Ovary (tissue), 7 donors: ENCODE measurements at regions not wholly inside any gene's neighbourhood (a gene's known extent, or its start where the extent isn't known, plus 50 kb on each side); places are given as distances from the start of the nearest gene placed in this dataset.

Source experiments
- DNase-seq, 5 donors: peaks; one replicate each; pipeline ENCODE4 v3.0.0-alpha.2; 2019 to 2020
- H3K27ac ChIP-seq, 2 donors: fragments of 200-600 bp; one replicate each; pipeline versions ENCODE4 v1.5.1 to v1.8.0; 2019 to 2022
- H3K27me3 ChIP-seq: fragments of 200-600 bp; one replicate; pipeline ENCODE4 v1.8.0; 2022
- H3K36me3 ChIP-seq: fragments of 200-600 bp; sonication (generic); one replicate; pipeline ENCODE4 v1.5.1; 2019
- H3K4me1 ChIP-seq: one replicate; pipeline ENCODE4 v1.8.1; 2013; ENCODE audit warnings: mild to moderate bottlenecking, moderate library complexity; ENCODE audit not compliant: insufficient read depth
- H3K4me3 ChIP-seq: fragments of 200-600 bp; sonication (generic); one replicate; pipeline ENCODE4 v1.5.1; 2017
- H3K9me3 ChIP-seq, 2 donors: fragments of 200-600 bp in 1 of 2; sonication (generic) in 1 of 2; one replicate each; pipeline versions ENCODE4 v1.5.1 to v1.8.1; 2013 to 2019; ENCODE audit warnings: mild to moderate bottlenecking in 1 of 2, moderate library complexity in 1 of 2
- EP300 ChIP-seq: sonication (generic); formaldehyde crosslinking; IDR thresholded peaks from one replicate; pipeline ENCODE4 v1.6.1; 2017; ENCODE audit warnings: antibody characterized with exemption
- POLR2A ChIP-seq: fragments of 450-650 bp; IDR thresholded peaks from one replicate; pipeline ENCODE4 v1.6.1; 2017; ENCODE audit warnings: antibody characterized with exemption, mild to moderate bottlenecking, moderate library complexity
- WGBS, 3 donors: extraction: QIAGEN DNeasy Blood & Tissue Kit in 1 of 3; methylation state at CpG; one replicate each; pipeline versions ENCODE4 v1.1.5 to v1.1.7; 2013 to 2017; 5-methylcytosine and 5-hydroxymethylcytosine counted together
- intact Hi-C, 4 donors: fragments of 100-400 bp; cut with DNase I; formaldehyde crosslinking; loops; one replicate each; pipeline versions ENCODE4 v1.11.0 to v1.15.1; 2022 to 2023
- TF ChIP-seq, protein P1 (sequence below), 3 donors: fragments of 450-650 bp in 2 of 3; fragments of 200-600 bp in 1 of 3; IDR thresholded peaks; one replicate each; pipeline versions ENCODE4 v1.5.1 to v1.8.0; 2016 to 2022; ENCODE audit warnings: antibody characterized with exemption in 3 of 3, mild to moderate bottlenecking in 1 of 3
- donor health status: DM: no; HTN: no; CAD: no; lungs with moderate emphysema.
- donor health status: DM: no; HTN: no; CAD: no.
- donor health status: Bipolar disorder and iron deficiency.
- donor health status: DM: no; HTN: no; CAD: no.
- donor health status: DM: yes; HTN: yes; CAD: no.

DNA sequence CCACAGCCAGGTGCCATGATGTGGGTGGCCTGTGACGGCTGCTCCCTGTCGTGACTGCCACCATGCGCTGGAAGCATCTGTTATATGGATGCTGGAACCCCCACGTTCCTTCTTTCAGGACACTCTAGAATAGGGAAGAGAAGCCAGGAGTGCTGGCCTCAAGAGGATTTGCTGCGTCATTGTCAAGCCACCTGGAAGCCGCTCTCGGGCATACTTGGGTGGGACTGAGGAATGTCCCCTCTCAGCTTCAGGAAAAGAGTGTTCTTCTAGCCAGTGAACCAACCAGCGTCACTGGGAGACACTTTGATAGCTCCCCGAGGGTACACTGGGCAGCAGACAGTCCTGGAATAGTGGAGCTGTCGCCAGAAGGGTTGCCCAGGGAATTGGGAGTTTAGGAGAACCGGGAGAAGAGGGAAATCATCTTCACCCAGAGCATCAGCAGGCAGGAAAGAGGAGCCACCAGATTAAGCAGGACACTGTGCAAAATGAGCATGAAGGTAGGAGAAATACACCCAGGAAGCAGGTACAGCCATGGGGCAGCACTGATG, 130.8 kb upstream of the SASH1 start:
- no peaks in the 10 kb centered on the region for H3K36me3 ChIP-seq
- intact Hi-C loops, result loop anchor here in 1 of 4 donors (2.0 kb wide), 1 partner anchor 25 kb away; no protein-coding TSS in a partner anchor
- 91 to 98% (median 97%) methylated on average over 11 of the region's 11 CpGs for WGBS, 3 donors

DNA sequence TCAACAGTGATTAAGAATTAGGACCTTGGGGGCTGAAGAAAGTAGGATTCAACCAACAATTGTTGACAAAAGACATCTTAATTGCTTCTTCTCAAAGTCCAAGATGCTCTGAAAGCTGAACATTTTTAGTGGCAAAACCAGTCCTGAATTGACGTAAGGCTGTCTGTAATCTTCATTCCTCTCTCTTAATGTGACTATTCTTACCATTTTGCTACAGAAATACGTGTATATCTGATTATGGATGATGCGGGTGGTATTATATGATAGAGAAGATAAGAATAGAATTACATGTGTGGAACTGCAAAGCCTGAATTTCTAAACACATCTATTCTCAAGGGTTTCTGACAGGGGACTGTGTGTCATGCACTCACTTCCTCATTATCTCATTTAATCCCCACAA, 130.3 kb upstream of the SASH1 start:
- intact Hi-C loops, result no loop called here
- Histone ChIP-seq H3K27me3 (no peaks in the 10 kb centered on the region), H3K4me3 (no peak overlapping the region), H3K9me3 (no peaks in the 10 kb centered on the region), H3K36me3 (no peaks in the 10 kb centered on the region), H3K4me1 (no peaks in the 10 kb centered on the region), H3K27ac (no peak overlapping the region)
- 87 to 94% (median 90%) methylated on average over 3 of the region's 3 CpGs for WGBS, 3 donors
- no peak for DNase-seq
- TF ChIP-seq, protein P1, sequence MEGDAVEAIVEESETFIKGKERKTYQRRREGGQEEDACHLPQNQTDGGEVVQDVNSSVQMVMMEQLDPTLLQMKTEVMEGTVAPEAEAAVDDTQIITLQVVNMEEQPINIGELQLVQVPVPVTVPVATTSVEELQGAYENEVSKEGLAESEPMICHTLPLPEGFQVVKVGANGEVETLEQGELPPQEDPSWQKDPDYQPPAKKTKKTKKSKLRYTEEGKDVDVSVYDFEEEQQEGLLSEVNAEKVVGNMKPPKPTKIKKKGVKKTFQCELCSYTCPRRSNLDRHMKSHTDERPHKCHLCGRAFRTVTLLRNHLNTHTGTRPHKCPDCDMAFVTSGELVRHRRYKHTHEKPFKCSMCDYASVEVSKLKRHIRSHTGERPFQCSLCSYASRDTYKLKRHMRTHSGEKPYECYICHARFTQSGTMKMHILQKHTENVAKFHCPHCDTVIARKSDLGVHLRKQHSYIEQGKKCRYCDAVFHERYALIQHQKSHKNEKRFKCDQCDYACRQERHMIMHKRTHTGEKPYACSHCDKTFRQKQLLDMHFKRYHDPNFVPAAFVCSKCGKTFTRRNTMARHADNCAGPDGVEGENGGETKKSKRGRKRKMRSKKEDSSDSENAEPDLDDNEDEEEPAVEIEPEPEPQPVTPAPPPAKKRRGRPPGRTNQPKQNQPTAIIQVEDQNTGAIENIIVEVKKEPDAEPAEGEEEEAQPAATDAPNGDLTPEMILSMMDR (IDR thresholded peaks at IDR 0.05), result no peak
- no peak for TF ChIP-seq EP300
- no peak for TF ChIP-seq POLR2A

More for the DNA sequence above, 130.8 kb upstream of the SASH1 start:
- Histone ChIP-seq H3K4me3 (no peak overlapping the region), H3K27ac (no peak overlapping the region), H3K4me1 (no peaks in the 10 kb centered on the region), H3K27me3 (no peaks in the 10 kb centered on the region), H3K9me3 (no peaks in the 10 kb centered on the region)
- TF ChIP-seq, protein P1 (IDR thresholded peaks at IDR 0.05), result no peak
- TF ChIP-seq POLR2A (no peak), EP300 (no peak)
- no peak for DNase-seq

DNA sequence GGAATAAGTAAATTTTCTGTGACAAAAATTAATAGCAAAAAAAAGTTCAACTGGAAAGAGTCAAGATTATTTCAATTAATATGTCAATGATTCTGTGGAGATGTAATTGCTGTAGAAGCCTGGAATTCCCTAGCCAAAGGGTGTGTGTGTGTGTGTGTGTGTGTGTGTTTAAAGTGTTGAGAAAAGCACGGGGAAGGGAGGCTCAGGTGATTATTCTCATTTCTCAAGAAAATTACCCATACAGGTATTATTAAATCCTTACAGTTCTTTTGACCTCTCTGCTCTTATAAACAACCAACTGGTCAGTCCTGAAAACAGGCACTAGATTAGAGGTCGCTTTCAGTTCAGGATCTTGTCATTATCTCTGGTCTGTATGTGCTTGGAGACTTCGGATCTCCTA, 129.3 kb upstream of the SASH1 start:
- no peak overlapping the region for H3K4me3 ChIP-seq
- no peaks in the 10 kb centered on the region for H3K4me1 ChIP-seq
- intact Hi-C loops, result no loop called here
- no peaks in the 10 kb centered on the region for H3K36me3 ChIP-seq
- WGBS, 3 donors, result 85 to 90% (median 90%) methylated on average over 3 of the region's 3 CpGs
- TF ChIP-seq EP300 (no peak), POLR2A (no peak)
- TF ChIP-seq, protein P1 (IDR thresholded peaks at IDR 0.05), result no peak
- no peaks in the 10 kb centered on the region for H3K27me3 ChIP-seq
- DNase-seq, result no peak
- no peaks in the 10 kb centered on the region for H3K9me3 ChIP-seq
- H3K27ac ChIP-seq, result no peak overlapping the region

DNA sequence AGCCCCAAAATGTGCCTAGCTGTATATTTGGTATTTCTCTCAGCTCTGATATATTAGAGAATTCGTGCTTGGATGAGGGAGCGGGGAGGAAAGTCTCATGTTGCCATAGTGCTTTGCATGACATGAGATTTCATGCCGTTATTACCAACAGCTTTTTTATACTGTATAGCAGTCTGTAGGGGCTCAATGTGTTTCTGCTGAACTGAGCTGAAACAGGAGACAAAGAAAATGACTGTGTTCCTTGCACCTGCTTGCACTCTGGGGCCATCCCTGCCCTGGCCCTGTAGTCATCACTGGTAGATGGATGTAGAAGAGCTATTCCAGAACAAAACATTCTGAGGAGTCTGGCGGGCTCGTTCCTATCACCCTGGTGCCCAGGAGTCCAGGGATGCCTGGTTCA, 128.0 kb upstream of the SASH1 start:
- H3K27me3 ChIP-seq, result no peaks in the 10 kb centered on the region
- WGBS, 3 donors, result 93 to 95% (median 94%) methylated on average over 5 of the region's 5 CpGs
- H3K4me1 ChIP-seq, result peaks cover 1% of the 10 kb centered on the region
- no peak for DNase-seq
- H3K4me3 ChIP-seq, result no peak overlapping the region
- no peak overlapping the region for H3K27ac ChIP-seq
- TF ChIP-seq EP300 (no peak), POLR2A (no peak)
- TF ChIP-seq, protein P1 (IDR thresholded peaks at IDR 0.05), result no peak
- H3K36me3 ChIP-seq, result no peaks in the 10 kb centered on the region
- intact Hi-C loops, result no loop called here
- H3K9me3 ChIP-seq, result no peaks in the 10 kb centered on the region
